GM10266 (cell line): ENCODE measurements at regions not wholly inside any gene's neighbourhood (a gene's known extent, or its start where the extent isn't known, plus 50 kb on each side); places are given as distances from the start of the nearest gene placed in this dataset.

Source experiments
- DNase-seq: peaks from one replicate; pipeline ENCODE4 v3.0.0; 2012; ENCODE audit errors: extremely low spot score
- TF ChIP-seq, protein P1 (sequence below): IDR thresholded peaks from 2 replicates; pipeline ENCODE4 v1.5.1; 2012; ENCODE audit warnings: mild to moderate bottlenecking, low read depth; ENCODE audit not compliant: control insufficient read depth, insufficient read depth; ENCODE audit errors: missing control alignments

DNA sequence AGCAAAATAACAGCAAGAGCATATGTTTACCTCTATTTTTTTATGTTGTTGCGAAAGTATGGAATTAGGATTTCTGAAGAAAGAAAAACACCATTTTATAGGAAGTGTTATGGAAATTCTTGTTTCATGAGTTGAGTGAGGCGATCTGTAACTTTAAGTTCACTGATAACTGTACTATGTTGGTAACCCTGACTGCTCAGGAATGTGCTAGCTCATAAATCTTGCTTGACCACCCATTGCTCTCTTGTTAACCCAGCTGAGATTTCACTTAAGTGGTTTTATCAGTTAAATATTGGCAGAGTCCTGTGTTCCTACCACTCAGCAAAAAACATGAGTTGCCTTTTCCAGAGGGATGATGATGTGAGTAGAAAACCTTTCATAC lies 91.1 kb upstream of the STARD4 start:
- TF ChIP-seq, protein P1, sequence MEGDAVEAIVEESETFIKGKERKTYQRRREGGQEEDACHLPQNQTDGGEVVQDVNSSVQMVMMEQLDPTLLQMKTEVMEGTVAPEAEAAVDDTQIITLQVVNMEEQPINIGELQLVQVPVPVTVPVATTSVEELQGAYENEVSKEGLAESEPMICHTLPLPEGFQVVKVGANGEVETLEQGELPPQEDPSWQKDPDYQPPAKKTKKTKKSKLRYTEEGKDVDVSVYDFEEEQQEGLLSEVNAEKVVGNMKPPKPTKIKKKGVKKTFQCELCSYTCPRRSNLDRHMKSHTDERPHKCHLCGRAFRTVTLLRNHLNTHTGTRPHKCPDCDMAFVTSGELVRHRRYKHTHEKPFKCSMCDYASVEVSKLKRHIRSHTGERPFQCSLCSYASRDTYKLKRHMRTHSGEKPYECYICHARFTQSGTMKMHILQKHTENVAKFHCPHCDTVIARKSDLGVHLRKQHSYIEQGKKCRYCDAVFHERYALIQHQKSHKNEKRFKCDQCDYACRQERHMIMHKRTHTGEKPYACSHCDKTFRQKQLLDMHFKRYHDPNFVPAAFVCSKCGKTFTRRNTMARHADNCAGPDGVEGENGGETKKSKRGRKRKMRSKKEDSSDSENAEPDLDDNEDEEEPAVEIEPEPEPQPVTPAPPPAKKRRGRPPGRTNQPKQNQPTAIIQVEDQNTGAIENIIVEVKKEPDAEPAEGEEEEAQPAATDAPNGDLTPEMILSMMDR, result no peak
- no peak for DNase-seq

DNA sequence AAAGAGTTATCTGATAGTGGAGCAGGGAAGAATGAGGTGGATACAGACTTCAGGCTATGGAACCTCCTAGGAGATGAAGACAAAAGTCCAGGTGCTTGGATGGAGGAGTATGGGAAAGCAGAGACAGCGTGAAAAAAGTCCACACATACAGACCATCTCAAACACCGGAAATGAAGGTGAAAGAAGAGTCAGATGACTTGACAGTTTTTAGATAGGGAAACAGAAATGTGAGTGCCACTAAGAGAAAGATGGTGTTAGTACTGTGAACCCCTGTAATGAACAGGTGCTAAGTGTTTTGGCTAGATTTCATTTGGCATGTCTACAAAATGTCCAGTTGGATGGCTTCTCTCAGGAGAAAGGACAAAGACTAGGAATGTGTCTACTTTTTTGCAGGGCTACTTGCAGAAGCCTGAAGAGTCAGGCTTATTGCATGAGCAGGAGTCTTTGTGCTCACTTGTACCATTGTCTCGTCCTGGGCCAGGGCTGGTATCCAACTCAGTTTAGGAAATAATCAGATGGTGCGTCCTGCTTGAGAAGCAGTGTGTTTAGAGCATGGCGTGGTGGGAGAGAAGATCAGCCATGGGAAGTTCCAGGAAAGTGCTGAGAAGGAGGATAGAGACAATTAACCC lies 90.6 kb upstream of the STARD4 start:
- TF ChIP-seq, protein P1, result no peak
- no peak for DNase-seq

DNA sequence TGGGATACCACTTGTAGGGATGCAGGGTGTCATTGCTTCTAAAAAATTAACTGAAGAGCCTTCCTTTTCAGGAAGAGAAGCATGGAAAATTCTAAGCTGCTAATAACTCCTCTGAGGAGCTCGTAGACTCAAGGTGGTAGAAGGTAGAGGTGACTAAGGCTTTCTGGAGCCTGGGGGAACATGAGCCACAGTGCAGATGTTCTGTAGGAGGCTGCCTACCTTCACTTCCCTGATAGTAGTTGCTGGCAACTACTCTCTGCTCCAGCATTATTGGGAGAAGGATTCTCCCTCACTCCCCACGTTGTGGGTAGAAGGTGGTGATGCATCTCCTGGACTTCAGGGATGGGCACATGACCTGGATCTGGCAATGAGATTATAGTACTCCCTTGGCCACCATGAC lies 86.7 kb upstream of the STARD4 start:
- DNase-seq, result no peak
- TF ChIP-seq, protein P1, result no peak

DNA sequence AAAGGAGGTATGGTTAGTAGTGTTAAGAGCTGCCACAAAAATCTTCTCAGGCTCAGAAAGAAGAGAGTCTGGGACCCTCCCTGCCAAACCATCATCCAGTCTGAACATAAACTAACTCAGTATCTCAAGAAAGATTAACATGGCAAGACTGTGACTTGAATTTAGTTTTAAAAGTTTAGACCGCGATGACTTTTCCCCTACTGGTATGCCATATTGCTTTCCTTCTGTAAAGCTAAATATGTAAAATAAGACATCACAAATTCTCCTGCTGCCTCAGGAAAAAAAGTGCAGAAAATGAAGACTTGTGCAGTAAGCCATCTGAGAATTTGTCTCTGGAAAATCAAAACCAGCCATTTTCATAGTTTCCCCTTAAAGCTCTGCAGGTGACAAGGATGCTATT lies 85.2 kb upstream of the STARD4 start:
- TF ChIP-seq, protein P1, result no peak
- DNase-seq, result no peak

DNA sequence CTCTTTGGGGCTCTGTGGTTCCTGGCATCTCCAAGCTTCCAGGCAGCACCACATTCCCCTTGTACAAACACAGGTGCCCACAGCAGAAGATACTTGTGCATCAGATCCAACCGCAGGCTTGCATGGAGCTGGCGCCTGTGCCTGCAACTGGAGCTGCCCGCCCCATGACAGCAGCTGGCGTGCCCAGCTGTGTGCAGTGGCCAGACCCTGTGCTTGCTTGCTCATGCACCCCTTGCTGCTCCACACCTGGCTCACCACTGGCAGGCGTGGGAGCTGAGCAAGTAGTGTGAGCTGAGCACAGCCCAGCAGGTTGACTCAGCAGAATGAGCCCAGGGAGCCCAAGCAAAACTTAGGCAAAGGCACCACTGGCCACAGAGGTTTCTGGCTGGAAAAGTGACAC lies 84.4 kb upstream of the STARD4 start:
- TF ChIP-seq, protein P1, result no peak
- no peak for DNase-seq

DNA sequence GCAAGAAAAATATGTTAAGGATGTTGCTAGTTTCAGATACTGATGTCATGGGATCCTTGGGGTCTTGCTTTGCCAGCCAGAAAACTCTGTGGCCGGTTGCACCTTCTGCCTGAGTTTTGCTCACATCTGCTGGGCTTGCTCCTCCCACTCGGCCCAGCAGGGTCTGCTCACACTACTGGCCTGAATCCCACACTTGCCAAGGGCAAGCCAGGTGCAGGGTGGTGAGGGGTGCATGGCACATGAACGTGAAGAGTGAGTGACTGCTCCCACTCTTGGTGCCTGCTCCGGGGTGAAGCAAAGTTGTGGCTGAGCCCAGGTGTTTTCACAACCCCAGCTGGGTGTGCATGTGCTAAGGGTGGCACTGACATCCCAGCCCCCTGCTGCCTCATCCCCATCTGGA lies 83.1 kb upstream of the STARD4 start:
- no peak for DNase-seq
- TF ChIP-seq, protein P1, result no peak

DNA sequence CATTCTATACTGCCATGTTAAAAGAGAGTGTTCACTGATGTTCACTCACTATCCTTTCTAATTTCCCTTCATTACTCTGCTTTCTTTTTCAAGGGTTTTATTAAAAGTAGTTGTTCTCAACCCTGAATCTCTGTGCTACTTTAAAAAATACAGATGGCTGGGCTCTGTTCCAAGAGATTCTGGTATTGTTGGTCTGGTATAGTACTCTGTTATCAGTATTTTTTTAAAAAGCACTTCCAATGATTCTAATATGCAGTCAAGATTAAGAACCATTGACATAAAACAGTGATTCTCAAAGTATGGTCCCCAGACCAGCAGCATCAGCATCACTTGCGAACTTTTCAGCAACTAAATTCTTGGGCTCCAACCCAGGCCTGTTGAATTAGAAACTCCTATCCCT lies 77.0 kb upstream of the STARD4 start:
- TF ChIP-seq, protein P1, result no peak
- no peak for DNase-seq
